KMS-11 (cell line): ENCODE measurements at regions not wholly inside any gene's neighbourhood (a gene's known extent, or its start where the extent isn't known, plus 50 kb on each side); places are given as distances from the start of the nearest gene placed in this dataset.

Experiments used
- H2AFZ ChIP-seq: fragments of 200-600 bp; sonication (generic); 2 replicates; pipeline ENCODE4 v1.6.1; 2016; ENCODE audit warnings: antibody characterized with exemption, mixed run types, low read depth
- H3K27ac ChIP-seq: fragments of 200-600 bp; sonication (generic); 2 replicates; pipeline ENCODE4 v1.6.1; 2016; ENCODE audit warnings: mild to moderate bottlenecking, mixed run types
- H3K27me3 ChIP-seq: fragments of 200-600 bp; sonication (generic); 2 replicates; pipeline ENCODE4 v1.6.1; 2017; ENCODE audit warnings: mild to moderate bottlenecking, low read depth, mixed run types, moderate library complexity; ENCODE audit not compliant: insufficient read depth
- H3K36me3 ChIP-seq: fragments of 200-600 bp; sonication (generic); 2 replicates; pipeline ENCODE4 v1.6.1; 2017; ENCODE audit warnings: mild to moderate bottlenecking, mixed run types; ENCODE audit not compliant: insufficient read depth
- H3K4me1 ChIP-seq: fragments of 200-600 bp; sonication (generic); 2 replicates; pipeline ENCODE4 v1.6.1; 2016; ENCODE audit warnings: mild to moderate bottlenecking, low read depth, mixed run types; ENCODE audit not compliant: poor library complexity, severe bottlenecking
- H3K4me2 ChIP-seq: fragments of 200-600 bp; sonication (generic); 2 replicates; pipeline ENCODE4 v1.7.0; 2016; ENCODE audit warnings: mild to moderate bottlenecking, mixed run types
- H3K4me3 ChIP-seq: fragments of 200-600 bp; sonication (generic); IDR thresholded peaks from 2 replicates; pipeline ENCODE4 v1.6.1; 2017; ENCODE audit warnings: low read depth, low read length, mixed read lengths; ENCODE audit not compliant: insufficient read depth
- H3K79me2 ChIP-seq: fragments of 200-600 bp; sonication (generic); 2 replicates; pipeline ENCODE4 v1.6.1; 2016; ENCODE audit warnings: low read depth, mixed run types; ENCODE audit not compliant: insufficient read depth
- H3K9ac ChIP-seq: fragments of 200-600 bp; sonication (generic); 2 replicates; pipeline ENCODE4 v1.6.1; 2016; ENCODE audit warnings: mild to moderate bottlenecking, mixed run types
- H4K20me1 ChIP-seq: fragments of 200-600 bp; sonication (generic); 2 replicates; pipeline ENCODE4 v1.6.1; 2016; ENCODE audit warnings: mild to moderate bottlenecking, mixed run types; ENCODE audit not compliant: insufficient read depth
- CTCF ChIP-seq: fragments of 200-600 bp; sonication (generic); conservative IDR thresholded peaks from 2 replicates; pipeline ENCODE4 v1.6.1; 2017; ENCODE audit warnings: low read depth, mild to moderate bottlenecking, antibody characterized with exemption, low read length, moderate library complexity, mixed read lengths

- TF ChIP-seq CTCF: no peak
- Histone ChIP-seq H4K20me1 (no peaks in the 10 kb centered on the region), H3K4me1 (no peaks in the 10 kb centered on the region), H3K4me3 (no peak overlapping the region), H3K9ac (no peak overlapping the region), H3K79me2 (no peaks in the 10 kb centered on the region), H3K27ac (no peak overlapping the region), H3K4me2 (no peak overlapping the region), H2AFZ (no peak overlapping the region), H3K36me3 (no peaks in the 10 kb centered on the region), H3K27me3 (no peaks in the 10 kb centered on the region; the same call in 1 of the 2 replicates)
Observed at GRCh38 chr20:58113716-58114115, 114.7 kb downstream of the ANKRD60 start.

- Histone ChIP-seq H3K9ac (no peak overlapping the region), H3K4me1 (no peaks in the 10 kb centered on the region), H3K79me2 (no peaks in the 10 kb centered on the region), H3K36me3 (no peaks in the 10 kb centered on the region), H3K27me3 (no peaks in the 10 kb centered on the region; the same call in 1 of the 2 replicates), H3K4me3 (no peak overlapping the region), H2AFZ (no peak overlapping the region), H3K4me2 (no peak overlapping the region), H3K27ac (no peak overlapping the region), H4K20me1 (no peaks in the 10 kb centered on the region)
- TF ChIP-seq CTCF: no peak
Observed at GRCh38 chr20:58112017-58112781, 116.3 kb downstream of the ANKRD60 start.

GRCh38 chr20:58111310-58112016 is 117.0 kb downstream of the ANKRD60 start:
- Histone ChIP-seq H3K79me2 (no peaks in the 10 kb centered on the region), H3K9ac (no peak overlapping the region), H3K36me3 (no peaks in the 10 kb centered on the region), H3K27me3 (no peaks in the 10 kb centered on the region; the same call in 1 of the 2 replicates), H3K4me1 (no peaks in the 10 kb centered on the region), H3K27ac (no peak overlapping the region), H3K4me3 (no peak overlapping the region), H4K20me1 (no peaks in the 10 kb centered on the region), H2AFZ (no peak overlapping the region), H3K4me2 (no peak overlapping the region)
- no peak for TF ChIP-seq CTCF

- H3K27ac ChIP-seq: no peak overlapping the region
- no peaks in the 10 kb centered on the region for H4K20me1 ChIP-seq
- no peak overlapping the region for H3K9ac ChIP-seq
- H2AFZ ChIP-seq: no peak overlapping the region
- no peaks in the 10 kb centered on the region; the same call in 1 of the 2 replicates for H3K27me3 ChIP-seq
- no peaks in the 10 kb centered on the region for H3K36me3 ChIP-seq
- H3K4me1 ChIP-seq: no peaks in the 10 kb centered on the region
- no peak overlapping the region for H3K4me2 ChIP-seq
- H3K4me3 ChIP-seq: no peak overlapping the region
- H3K79me2 ChIP-seq: no peaks in the 10 kb centered on the region
- no peak for TF ChIP-seq CTCF
Observed at GRCh38 chr20:58109918-58110635, 118.4 kb downstream of the ANKRD60 start.
